Middle frontal gyrus (tissue), 1 donor: ENCODE measurements at regions not wholly inside any gene's neighbourhood (a gene's known extent, or its start where the extent isn't known, plus 50 kb on each side); places are given as distances from the start of the nearest gene placed in this dataset.

Experiments
- DNase-seq: peaks from one replicate; pipeline ENCODE4 v3.0.0-alpha.2; 2015; ENCODE audit warnings: low spot score; ENCODE audit errors: extremely low spot score

GRCh38 chr20:24738981-24739633 is 210.0 kb upstream of the CST7 start:
- no peak for DNase-seq

DNA sequence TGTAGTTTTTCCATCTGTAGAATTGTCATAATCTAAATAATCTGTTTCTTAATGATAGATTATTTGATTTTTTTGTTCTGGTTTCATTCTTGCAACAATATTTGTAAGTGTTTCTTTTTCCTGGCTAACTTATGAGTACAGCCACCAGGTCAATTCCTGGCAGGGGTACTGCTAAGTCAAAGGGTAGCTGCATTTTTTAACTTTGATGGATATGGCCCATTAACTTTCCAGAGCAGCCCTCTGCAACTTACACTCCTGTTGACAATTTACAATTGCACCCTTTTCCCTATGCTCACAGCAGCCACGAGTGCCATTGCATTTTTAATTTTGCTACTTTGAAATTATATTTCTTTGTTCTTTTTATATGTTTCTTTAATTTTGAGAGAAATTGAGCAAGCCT is 209.3 kb upstream of the CST7 start:
- no peak for DNase-seq

- DNase-seq = no peak
Measured at GRCh38 chr20:24741493-24742072, 207.5 kb upstream of the CST7 start.

GRCh38 chr20:24742436-24742835 is 206.6 kb upstream of the CST7 start:
- DNase-seq = no peak

DNA sequence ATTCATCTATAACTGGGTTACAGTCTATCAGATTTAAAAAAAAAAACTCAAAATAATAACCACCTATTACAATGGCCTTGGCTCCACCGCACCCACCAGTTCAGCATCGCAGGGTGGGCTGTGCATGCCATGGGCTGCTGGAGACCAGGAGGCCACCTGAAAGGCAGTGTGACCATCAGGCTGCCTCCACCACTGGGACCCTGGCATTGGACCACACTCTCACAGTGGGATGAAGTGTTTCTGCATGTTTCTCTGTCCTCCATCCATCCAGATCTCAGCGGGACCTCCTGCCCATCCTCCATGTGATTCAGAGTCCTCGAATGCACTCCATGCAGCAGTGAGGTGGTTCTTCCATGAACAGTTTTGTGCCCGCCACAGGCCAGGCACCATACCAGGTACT is 206.1 kb upstream of the CST7 start:
- DNase-seq = no peak

DNA sequence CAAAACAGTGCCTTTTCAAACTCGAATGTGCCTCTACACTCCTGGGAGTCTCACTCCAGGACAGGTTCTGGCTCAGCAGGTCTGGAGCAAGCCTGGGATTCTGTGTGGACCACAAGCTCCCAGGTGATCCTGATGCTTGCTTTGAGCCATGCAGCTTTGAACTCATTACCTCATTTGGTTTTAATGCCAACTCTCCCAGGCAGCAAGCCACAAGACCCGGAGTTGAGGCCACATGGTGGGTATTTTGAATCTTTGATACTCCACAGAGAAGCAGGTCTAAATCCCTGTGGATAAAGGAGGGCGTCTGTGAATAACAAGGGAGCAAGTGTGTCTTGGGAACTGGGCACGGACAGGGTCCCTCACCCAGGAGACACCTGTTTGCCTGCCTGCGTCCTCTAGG is 205.4 kb upstream of the CST7 start:
- DNase-seq = no peak

GRCh38 chr20:24744747-24745146 is 204.3 kb upstream of the CST7 start:
- DNase-seq = no peak

DNA sequence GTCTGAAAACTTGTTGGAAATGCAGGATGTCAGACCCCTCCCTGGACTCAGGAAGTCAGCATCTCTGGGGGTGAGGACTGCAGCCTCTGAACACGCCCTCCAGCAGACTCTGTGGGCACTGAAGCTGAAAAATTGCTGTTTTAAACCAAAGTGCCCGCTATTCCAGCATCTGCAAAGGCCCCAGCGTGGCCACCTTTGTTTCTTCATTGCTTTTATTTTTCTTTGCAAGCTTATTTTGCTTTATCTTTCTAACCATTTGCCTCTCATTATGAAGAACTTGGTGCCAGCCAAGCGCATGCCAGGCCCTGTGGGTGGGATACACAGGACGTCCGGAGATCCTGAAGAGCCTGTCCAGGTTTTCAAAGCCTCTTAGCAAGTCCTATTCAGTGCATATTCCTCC is 203.9 kb upstream of the CST7 start:
- DNase-seq = no peak

DNA sequence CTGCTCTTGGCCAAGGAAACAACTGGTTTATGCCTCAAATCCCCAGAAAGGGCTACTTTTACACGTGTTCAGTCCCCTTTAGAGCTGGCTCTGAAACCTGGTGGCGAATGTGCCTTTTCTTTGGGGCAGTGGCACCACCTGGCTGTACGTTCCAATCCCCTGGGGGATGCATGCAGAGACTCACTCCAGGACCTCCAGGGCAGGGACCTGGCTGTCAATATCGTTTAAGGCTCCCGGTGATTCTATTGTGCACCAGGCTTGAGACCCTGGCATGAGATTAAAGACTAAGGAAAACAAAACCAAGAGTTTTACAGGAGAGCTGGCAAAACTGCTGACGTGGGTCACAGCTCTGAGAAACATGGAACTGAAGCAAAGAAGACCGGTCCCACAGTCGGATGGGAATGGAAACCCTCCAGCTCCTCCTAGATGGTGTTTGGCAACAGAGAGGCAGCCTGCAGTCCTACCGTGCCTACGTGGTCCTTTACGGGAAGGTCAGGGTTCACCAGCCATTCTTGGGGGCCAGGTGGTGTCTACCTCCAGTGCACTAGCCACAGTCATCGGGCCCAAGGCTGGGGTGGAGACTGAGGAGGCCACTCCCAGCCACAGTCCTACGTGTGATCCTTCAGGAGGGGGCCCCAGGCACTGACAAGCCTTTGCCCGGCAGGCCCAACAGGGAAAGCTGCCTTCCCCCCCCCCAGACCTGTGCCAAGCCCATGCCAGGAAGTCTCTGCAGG is 203.3 kb upstream of the CST7 start:
- no peak for DNase-seq

DNA sequence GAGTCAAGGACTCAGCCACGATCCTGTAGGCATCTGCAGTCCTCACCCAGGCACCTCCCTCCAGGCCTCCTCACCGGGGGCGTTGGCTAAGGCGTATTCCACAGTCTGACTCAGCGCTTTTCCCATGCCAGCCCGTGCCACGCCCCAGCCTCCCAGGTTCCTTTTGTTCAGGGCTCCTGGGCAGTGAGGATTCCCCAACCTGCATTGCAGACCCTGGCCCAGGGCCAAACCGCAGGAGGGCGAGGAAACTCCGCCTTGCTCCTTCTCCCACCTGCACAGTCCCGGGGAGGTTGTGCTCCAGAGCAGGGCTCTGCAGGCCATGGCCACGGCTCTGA is 202.8 kb upstream of the CST7 start:
- no peak for DNase-seq

DNA sequence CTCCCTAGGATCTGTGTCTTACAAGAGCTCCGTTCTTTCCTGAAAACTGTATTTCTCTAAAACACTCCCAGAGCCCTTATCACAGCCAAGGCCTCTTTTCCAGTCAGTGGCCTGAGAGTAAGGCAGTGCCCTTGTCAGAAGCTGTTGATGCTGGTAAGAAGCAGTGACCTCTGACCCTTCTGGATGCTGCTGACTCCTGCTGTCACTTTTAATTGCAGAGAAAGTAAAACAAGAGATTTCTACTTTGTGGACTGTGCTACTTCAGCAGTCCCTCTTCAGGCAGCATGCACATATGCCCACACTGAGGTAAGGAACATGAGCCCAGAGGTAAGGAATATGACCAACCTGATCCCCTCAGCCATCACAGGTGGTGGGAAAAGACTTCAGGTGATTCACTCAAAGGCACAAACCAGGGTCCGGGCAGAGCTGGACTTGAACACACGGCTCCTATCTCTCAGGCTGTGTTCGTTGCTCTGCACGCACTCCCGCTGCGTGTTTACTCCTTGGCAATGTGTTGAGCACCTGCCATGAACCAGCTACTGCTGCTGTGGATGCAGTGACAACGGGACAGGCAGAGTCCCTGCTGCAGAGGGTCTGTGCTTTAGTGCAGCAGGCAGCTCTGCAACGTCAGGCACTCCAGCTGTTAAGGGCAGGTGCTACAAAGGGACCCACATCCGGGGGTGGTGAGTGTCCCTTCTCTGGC is 201.9 kb upstream of the CST7 start:
- DNase-seq = no peak

- no peak for DNase-seq
Measured at GRCh38 chr20:24747881-24748595, 201.0 kb upstream of the CST7 start.

DNA sequence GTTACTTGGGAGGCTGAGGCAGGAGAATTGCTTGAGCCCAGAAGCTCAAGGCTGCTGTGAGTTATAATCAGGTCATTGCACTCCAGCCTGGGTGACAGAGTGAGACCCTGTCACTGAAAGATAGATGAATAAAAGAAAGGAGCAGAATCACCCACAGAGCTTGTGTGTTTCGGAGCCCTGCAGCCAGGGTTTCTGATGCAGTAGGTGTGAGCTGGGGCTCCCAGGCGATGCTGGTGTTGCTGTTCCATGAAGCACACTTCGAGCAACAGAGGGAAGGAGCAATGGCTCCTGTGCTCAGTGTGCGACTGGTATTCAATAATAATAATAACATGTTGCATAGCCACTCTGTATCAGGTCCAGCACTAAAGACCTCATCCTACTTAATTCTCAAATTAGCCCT is 197.5 kb upstream of the CST7 start:
- no peak for DNase-seq

DNA sequence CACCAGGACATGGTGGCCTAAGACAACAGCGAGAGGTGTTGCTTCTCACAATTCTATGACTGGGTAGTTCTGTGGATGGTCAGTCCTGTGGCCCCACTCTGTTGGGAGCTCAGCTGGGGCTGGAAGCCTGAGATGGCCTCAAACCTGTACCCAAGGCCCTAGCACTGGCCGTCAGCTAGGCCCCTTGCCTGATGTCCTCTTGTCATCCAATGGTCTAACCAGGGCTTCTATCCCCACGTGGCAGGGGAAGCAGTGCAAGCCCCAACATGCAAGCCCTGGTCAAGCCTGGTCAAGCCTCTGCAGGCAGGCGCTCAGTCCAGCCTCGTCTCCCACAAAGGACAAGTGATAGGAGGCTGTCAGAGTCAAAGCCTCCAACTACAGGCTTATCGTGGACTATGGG is 196.5 kb upstream of the CST7 start:
- DNase-seq = no peak

- DNase-seq = no peak
Measured at GRCh38 chr20:24753130-24753529, 195.9 kb upstream of the CST7 start.

DNA sequence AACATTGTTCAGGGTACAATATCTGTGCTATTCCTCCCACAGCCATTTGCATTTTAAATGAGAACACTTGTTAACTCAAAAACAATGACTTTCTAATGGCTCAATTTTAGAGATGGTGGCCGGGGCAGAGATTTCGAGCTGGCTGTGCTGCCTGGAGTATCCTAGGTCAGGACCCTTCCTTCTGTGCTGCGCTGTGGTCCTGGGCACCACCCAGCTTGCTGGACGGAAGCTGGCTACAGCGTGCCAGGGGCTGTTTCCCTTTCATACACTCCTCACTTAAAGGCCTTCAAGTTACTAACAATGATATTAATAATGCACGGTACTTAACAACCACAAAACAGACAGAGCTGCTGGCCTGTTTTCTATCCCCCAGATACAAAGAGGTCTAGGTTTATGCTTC is 194.4 kb upstream of the CST7 start:
- no peak for DNase-seq

DNA sequence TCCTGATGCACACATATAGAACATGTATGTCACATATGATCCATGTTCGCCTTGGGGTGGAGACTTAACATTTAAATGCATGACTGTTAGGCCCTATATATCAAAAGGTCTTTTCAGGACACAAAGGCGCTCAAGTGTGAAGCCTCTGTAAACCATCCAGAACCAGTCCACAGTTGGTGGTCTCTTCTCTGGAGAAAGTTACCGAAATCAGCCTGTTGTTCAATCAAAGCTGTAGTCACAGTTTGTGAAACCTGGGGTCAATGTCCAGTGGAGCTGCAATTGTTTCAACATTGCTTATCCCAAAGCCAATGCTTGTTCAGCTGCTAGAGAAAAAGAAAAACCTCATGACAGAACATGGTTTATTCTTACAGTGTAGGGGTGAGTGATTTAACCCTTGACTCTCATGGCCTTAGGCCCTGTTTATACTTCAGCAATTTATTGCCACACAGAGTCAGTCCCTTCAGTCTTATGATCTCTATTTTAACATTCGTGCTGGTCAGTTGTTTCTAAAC is 193.6 kb upstream of the CST7 start:
- no peak for DNase-seq

DNA sequence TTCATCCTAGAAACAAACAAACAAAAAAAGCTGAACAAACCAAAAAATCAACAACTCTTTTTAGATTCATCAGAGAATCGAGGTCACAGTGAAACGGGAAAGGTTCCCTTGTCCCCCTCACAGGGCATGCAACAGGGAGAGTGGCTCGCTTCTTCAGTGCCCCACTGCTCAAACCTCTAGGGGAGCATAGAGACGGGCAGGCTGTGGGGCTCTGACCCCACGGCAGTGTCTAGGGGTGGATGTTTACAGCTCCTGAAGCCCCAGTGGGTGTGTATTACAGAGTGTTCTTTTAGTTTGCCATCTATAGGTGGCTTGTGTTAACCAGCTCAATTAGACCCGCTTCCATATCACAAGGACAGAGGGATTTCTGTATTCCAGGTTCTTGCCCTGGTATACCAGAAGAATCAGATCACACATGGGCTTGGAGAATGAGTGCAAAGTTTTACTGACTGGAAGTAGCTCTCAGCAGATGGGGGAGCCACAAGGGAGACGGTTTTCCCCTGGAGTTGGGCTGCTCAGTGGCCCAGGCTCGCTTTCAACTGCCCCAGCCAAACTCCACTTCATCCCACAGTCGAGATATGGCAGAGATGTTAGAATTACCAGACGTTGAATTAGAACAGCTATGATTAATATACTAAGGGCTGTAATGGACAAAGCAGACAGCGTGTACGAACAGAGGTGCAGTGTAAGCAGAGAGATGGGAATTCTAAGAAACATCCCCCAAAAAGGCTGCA is 192.6 kb upstream of the CST7 start:
- no peak for DNase-seq

GRCh38 chr20:24761220-24762065 is 187.6 kb upstream of the CST7 start:
- DNase-seq = no peak

GRCh38 chr20:24762371-24762770 is 186.7 kb upstream of the CST7 start:
- no peak for DNase-seq
